SU-DHL-6 (cell line): ENCODE measurements at regions not wholly inside any gene's neighbourhood (a gene's known extent, or its start where the extent isn't known, plus 50 kb on each side); places are given as distances from the start of the nearest gene placed in this dataset.

ENCODE experiments used
- EZH2phosphoT487 ChIP-seq: fragments of 200-600 bp; sonication (generic), shearing (Covaris generic); conservative IDR thresholded peaks from 2 replicates; pipeline ENCODE4 v1.6.1; 2018; ENCODE audit warnings: mild to moderate bottlenecking, antibody characterized with exemption, low read length, moderate library complexity, mixed read lengths
- TF ChIP-seq, protein P1 (sequence below): fragments of 200-600 bp; sonication (generic); IDR thresholded peaks from one replicate; pipeline ENCODE4 v1.5.1; 2017; ENCODE audit warnings: antibody characterized with exemption, mild to moderate bottlenecking, low read length, moderate library complexity; ENCODE audit not compliant: insufficient read depth, poor library complexity, severe bottlenecking

DNA sequence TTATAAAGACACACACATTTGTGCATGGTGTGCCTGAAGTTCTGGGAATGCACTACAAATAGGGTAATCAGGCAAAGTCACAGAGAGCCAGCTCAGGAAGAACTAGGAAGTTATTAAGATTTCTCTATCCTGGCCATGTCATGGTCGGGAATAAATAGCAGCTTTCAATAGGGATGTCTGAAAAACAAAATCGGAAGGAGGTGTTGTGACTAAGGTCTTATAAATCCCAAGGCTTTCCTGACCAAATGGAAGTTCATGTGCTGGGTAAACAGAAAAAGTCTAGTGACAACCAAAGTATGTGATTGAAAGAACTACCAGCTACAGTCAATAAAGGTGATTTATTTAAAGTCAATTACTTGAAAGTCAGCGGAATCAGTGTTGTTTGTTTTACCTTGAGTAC lies 262.5 kb upstream of the HS3ST1 start:
- TF ChIP-seq, protein P1, sequence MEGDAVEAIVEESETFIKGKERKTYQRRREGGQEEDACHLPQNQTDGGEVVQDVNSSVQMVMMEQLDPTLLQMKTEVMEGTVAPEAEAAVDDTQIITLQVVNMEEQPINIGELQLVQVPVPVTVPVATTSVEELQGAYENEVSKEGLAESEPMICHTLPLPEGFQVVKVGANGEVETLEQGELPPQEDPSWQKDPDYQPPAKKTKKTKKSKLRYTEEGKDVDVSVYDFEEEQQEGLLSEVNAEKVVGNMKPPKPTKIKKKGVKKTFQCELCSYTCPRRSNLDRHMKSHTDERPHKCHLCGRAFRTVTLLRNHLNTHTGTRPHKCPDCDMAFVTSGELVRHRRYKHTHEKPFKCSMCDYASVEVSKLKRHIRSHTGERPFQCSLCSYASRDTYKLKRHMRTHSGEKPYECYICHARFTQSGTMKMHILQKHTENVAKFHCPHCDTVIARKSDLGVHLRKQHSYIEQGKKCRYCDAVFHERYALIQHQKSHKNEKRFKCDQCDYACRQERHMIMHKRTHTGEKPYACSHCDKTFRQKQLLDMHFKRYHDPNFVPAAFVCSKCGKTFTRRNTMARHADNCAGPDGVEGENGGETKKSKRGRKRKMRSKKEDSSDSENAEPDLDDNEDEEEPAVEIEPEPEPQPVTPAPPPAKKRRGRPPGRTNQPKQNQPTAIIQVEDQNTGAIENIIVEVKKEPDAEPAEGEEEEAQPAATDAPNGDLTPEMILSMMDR, result no peak
- no peak for TF ChIP-seq EZH2phosphoT487
